ENCODE measurements at regions not wholly inside any gene's neighbourhood (a gene's known extent, or its start where the extent isn't known, plus 50 kb on each side); places are given as distances from the start of the nearest gene placed in this dataset.

DNA sequence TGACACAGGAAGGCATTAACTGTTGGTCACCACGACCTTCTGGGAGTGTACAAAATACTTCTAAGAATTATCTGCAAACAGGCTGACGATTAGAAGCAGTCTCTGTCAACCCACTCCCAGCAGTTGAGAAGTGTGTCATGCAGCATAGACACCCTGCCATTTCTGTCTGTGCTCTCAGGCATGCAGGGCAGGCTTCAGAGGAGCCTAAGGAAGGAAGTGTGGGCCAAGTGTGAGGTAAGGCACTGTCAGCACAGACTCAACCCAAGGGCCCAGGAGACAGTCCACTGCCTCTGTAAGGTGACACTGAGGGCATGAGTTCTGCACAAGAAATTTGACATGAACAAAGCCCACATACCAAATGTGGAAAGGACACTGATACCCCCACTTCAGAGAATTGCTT, 109.0 kb upstream of the VIPR2 start:
- TF ChIP-seq CTCF (IDR thresholded peaks at IDR 0.05; ENCODE audit: unreplicated experiment), result no peak
- H3K27ac Mint-ChIP-seq (ENCODE audit: unreplicated experiment), result no peak overlapping the region
- H3K9me3 Mint-ChIP-seq (ENCODE audit: unreplicated experiment), result peaks cover 18% of the 10 kb centered on the region
- H3K4me3 Mint-ChIP-seq (ENCODE audit: unreplicated experiment), result no peak overlapping the region
- peaks cover 5% of the 10 kb centered on the region for H3K36me3 Mint-ChIP-seq (ENCODE audit: low read depth, unreplicated experiment)
- no peaks in the 10 kb centered on the region for H3K27me3 Mint-ChIP-seq (ENCODE audit: unreplicated experiment)
- H3K4me1 Mint-ChIP-seq (ENCODE audit: unreplicated experiment), result no peaks in the 10 kb centered on the region
- no peak for DNase-seq (ENCODE audit: low spot score)

- no peak overlapping the region for H3K4me3 Mint-ChIP-seq (ENCODE audit: unreplicated experiment)
- no peaks in the 10 kb centered on the region for H3K4me1 Mint-ChIP-seq (ENCODE audit: unreplicated experiment)
- peaks cover 5% of the 10 kb centered on the region for H3K36me3 Mint-ChIP-seq (ENCODE audit: low read depth, unreplicated experiment)
- TF ChIP-seq CTCF (IDR thresholded peaks at IDR 0.05; ENCODE audit: unreplicated experiment), result no peak
- DNase-seq (ENCODE audit: low spot score), result no peak
- no peaks in the 10 kb centered on the region for H3K27me3 Mint-ChIP-seq (ENCODE audit: unreplicated experiment)
- H3K9me3 Mint-ChIP-seq (ENCODE audit: unreplicated experiment), result peaks cover 18% of the 10 kb centered on the region
- no peak overlapping the region for H3K27ac Mint-ChIP-seq (ENCODE audit: unreplicated experiment)
These were observed 105.8 kb upstream of the VIPR2 start for GRCh38 chr7:159250471-159250870.

DNA sequence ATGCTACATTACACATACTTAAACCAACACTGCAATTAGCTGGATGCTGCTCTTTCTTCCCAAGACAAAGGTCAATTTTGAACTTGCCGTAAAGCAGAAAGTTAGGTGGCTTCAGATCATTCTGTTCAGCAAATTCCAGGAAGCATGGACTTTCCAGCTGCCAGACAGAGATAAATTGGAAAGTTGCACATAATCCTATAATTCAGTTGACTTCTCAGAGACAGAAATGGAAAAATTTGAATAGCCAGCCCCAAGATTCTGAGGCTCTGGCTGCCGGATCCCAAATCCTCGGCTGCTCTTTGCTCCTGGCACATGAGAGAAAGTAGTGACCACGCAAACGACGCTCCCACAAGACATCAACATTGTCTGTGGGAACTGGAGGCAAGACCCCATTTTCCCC, 105.0 kb upstream of the VIPR2 start:
- peaks cover 5% of the 10 kb centered on the region for H3K36me3 Mint-ChIP-seq (ENCODE audit: low read depth, unreplicated experiment)
- H3K27me3 Mint-ChIP-seq (ENCODE audit: unreplicated experiment), result no peaks in the 10 kb centered on the region

DNA sequence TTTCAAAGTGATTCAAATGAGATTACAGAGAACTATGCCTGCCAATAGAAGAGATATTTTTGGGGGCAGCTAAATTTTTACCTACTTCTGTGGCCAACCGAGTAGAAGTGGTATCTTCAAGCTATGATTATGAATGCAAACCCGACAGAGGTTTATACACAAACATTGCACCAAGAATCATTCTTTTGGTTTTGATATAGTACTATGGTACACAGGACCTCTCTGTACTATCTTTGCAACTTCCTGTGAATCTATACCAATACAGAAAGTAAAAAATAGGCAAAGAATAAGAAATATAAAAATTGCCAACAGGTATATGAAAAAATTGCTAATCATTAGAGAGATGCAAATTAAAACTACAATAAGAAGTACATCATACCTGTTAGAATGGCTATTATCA, 103.2 kb upstream of the VIPR2 start:
- DNase-seq (ENCODE audit: low spot score), result no peak
- no peaks in the 10 kb centered on the region for H3K27me3 Mint-ChIP-seq (ENCODE audit: unreplicated experiment)
- H3K27ac Mint-ChIP-seq (ENCODE audit: unreplicated experiment), result no peak overlapping the region
- peaks cover 11% of the 10 kb centered on the region for H3K9me3 Mint-ChIP-seq (ENCODE audit: unreplicated experiment)
- no peak overlapping the region for H3K4me3 Mint-ChIP-seq (ENCODE audit: unreplicated experiment)
- H3K36me3 Mint-ChIP-seq (ENCODE audit: low read depth, unreplicated experiment), result no peaks in the 10 kb centered on the region
- TF ChIP-seq CTCF (IDR thresholded peaks at IDR 0.05; ENCODE audit: unreplicated experiment), result no peak
- no peaks in the 10 kb centered on the region for H3K4me1 Mint-ChIP-seq (ENCODE audit: unreplicated experiment)

More for the DNA sequence above, 105.0 kb upstream of the VIPR2 start:
- H3K4me1 Mint-ChIP-seq (ENCODE audit: unreplicated experiment), result no peaks in the 10 kb centered on the region
- H3K4me3 Mint-ChIP-seq (ENCODE audit: unreplicated experiment), result no peak overlapping the region
- DNase-seq (ENCODE audit: low spot score), result no peak
- no peak overlapping the region for H3K27ac Mint-ChIP-seq (ENCODE audit: unreplicated experiment)
- no peak for TF ChIP-seq CTCF (IDR thresholded peaks at IDR 0.05; ENCODE audit: unreplicated experiment)
- H3K9me3 Mint-ChIP-seq (ENCODE audit: unreplicated experiment), result peaks cover 18% of the 10 kb centered on the region

- H3K27me3 Mint-ChIP-seq (ENCODE audit: unreplicated experiment), result no peaks in the 10 kb centered on the region
- H3K36me3 Mint-ChIP-seq (ENCODE audit: low read depth, unreplicated experiment), result no peaks in the 10 kb centered on the region
- no peak overlapping the region for H3K27ac Mint-ChIP-seq (ENCODE audit: unreplicated experiment)
- H3K4me3 Mint-ChIP-seq (ENCODE audit: unreplicated experiment), result no peak overlapping the region
- H3K4me1 Mint-ChIP-seq (ENCODE audit: unreplicated experiment), result no peaks in the 10 kb centered on the region
- no peak for TF ChIP-seq CTCF (IDR thresholded peaks at IDR 0.05; ENCODE audit: unreplicated experiment)
- no peak for DNase-seq (ENCODE audit: low spot score)
- H3K9me3 Mint-ChIP-seq (ENCODE audit: unreplicated experiment), result peaks cover 8% of the 10 kb centered on the region
These were observed 102.2 kb upstream of the VIPR2 start for GRCh38 chr7:159246702-159247480.
